Transverse colon (tissue), 4 donors: ENCODE measurements at regions not wholly inside any gene's neighbourhood (a gene's known extent, or its start where the extent isn't known, plus 50 kb on each side); places are given as distances from the start of the nearest gene placed in this dataset.

Experiments used
- CTCF ChIP-seq, 5 experiments: fragments of 200-600 bp in 3 of 5; fragments of 450-650 bp in 2 of 5; sonication (generic) in 3 of 5; IDR thresholded peaks; 1 replicate in 2 of 5; 2 replicates in 3 of 5; pipeline ENCODE4 v1.5.1; 2016 to 2017; ENCODE audit warnings: antibody characterized with exemption in 5 of 5, inconsistent platforms in 3 of 5, mild to moderate bottlenecking in 2 of 5, moderate library complexity in 1 of 5
- EP300 ChIP-seq: sonication (generic); formaldehyde crosslinking; IDR thresholded peaks from one replicate; pipeline ENCODE4 v1.6.1; 2017; ENCODE audit warnings: antibody characterized with exemption, low read depth
- POLR2AphosphoS5 ChIP-seq, 3 donors: sonication (generic); formaldehyde crosslinking; IDR thresholded peaks; one replicate each; pipeline ENCODE4 v1.6.1; 2016; ENCODE audit warnings: antibody characterized with exemption in 3 of 3

GRCh38 chr2:180516232-180516631 is 464.2 kb upstream of the UBE2E3 start:
- TF ChIP-seq POLR2AphosphoS5 (IDR thresholded peaks at IDR 0.05): no peak
- no peak for TF ChIP-seq CTCF (IDR thresholded peaks at IDR 0.05)
- no peak for TF ChIP-seq EP300
